Natural killer cell treated with Interleukin-12 subunit alpha and Interleukin-12 subunit beta and Interleukin-15 and Interleukin-18, amount 100 ng/mL, for 72 hours (primary cell): ENCODE measurements at regions not wholly inside any gene's neighbourhood (a gene's known extent, or its start where the extent isn't known, plus 50 kb on each side); places are given as distances from the start of the nearest gene placed in this dataset.

ENCODE experiments used
- ATAC-seq, 2 donors: fragments of 150-1000 bp; cut with Tn5 transposase in 1 of 2; sonication (Bioruptor Pico), chemical (Tn5 transposase) in 1 of 2; 2 replicates each; pipeline ENCODE4 v1.10.0; 2021
- DNase-seq: peaks from one replicate; pipeline ENCODE4 v3.0.0; 2022; ENCODE audit warnings: low spot score
- H3K27ac Mint-ChIP-seq, 2 donors: 1 replicate in 1 of 2; 2 replicates in 1 of 2; pipeline ENCODE4 v1.8.0; 2022; ENCODE audit warnings: mixed read lengths in 2 of 2, mild to moderate bottlenecking in 1 of 2, moderate library complexity in 1 of 2
- H3K27me3 Mint-ChIP-seq, 2 donors: 1 replicate in 1 of 2; 2 replicates in 1 of 2; pipeline ENCODE4 v1.8.0; 2022; ENCODE audit warnings: mixed read lengths in 2 of 2
- H3K36me3 Mint-ChIP-seq: one replicate; pipeline ENCODE4 v1.8.0; 2022; ENCODE audit warnings: mixed read lengths
- H3K4me1 Mint-ChIP-seq, 2 donors: 1 replicate in 1 of 2; 2 replicates in 1 of 2; pipeline ENCODE4 v1.8.0; 2022; ENCODE audit warnings: low read depth in 2 of 2, mixed read lengths in 2 of 2, mild to moderate bottlenecking in 1 of 2
- H3K4me3 Mint-ChIP-seq: one replicate; pipeline ENCODE4 v1.8.0; 2022; ENCODE audit warnings: mixed read lengths
- H3K9me3 Mint-ChIP-seq: 2 replicates; pipeline ENCODE4 v1.8.0; 2022; ENCODE audit warnings: mixed read lengths

DNA sequence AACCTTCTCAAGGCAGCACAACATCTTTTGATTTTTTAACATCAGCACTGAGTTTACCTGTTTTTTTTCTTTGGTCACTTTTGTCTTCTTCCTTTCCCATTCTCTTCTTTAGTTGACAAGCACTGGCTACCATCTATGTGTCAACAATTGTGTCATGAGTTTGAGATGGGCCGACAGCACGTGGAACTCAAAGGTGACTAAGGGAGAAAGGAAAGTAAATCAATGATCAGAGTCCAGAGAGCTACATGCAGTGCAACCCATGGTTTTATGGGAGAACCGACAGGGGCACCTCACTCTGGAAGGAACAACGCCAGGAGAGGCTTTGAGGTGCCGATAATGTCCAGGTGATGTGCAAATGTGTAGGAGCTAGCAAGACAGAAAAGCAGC, 755.5 kb downstream of the RNF144A start:
- Mint-ChIP-seq H3K4me3 (peak overlapping the region; percentile 85), H3K27me3 (no peaks in the 10 kb centered on the region), H3K9me3 (peaks cover 3% of the 10 kb centered on the region)

DNA sequence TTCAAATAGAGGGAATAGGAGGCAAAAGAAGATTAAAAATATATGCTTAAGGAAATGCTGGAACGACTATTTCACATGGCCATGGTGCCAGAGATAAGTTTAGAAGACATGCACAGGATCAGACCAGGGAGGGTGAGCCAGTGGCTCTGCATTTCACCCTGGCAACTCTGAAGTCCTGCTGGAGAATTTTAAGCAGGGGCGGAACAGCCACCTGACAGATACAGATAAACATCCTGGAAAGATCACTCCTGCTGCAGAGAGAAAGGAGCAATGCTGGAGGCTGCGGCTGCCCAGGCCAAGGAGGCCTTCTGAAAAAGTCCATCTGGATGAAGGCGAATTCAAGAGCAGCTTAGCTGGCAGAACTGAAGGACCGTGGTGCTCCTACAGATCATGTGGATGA, 755.9 kb downstream of the RNF144A start:
- peaks cover 52 to 59% of the 10 kb centered on the region in 2 donors for H3K4me1 Mint-ChIP-seq
- peak overlapping the region; percentile 90 to 94 for H3K27ac Mint-ChIP-seq
- no peaks in the 10 kb centered on the region for H3K27me3 Mint-ChIP-seq
- peaks cover 19% of the 10 kb centered on the region for H3K36me3 Mint-ChIP-seq
- peak overlapping the region; percentile 85 for H3K4me3 Mint-ChIP-seq
- H3K9me3 Mint-ChIP-seq = peaks cover 3% of the 10 kb centered on the region
- DNase-seq (no peak), ATAC-seq (no peak)

More for the DNA sequence above, 755.5 kb downstream of the RNF144A start:
- ATAC-seq (peak; percentile 75 to 78), DNase-seq (no peak)
- H3K27ac Mint-ChIP-seq = peak overlapping the region; percentile 90 to 94
- peaks cover 19% of the 10 kb centered on the region for H3K36me3 Mint-ChIP-seq
- H3K4me1 Mint-ChIP-seq = peaks cover 51 to 58% of the 10 kb centered on the region in 2 donors

DNA sequence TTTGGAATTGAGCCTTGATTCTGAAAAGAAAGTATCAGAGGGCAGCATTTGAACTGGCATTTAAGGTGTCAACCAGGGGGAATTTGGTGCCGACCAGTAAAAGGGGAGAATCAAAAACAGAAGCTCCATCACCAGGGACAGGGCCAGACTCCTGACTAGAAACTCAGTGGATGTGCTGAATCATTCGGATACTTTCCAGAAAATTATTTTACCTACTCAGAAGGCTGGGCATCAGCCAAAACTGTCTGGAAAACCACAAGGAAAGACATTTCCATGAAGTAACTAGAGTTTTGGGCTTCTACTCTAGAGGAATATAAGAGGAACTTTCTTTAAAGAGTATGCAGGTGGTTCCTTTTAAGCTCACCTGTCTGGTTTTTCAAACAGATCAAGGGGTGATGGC, 756.6 kb downstream of the RNF144A start:
- DNase-seq (no peak), ATAC-seq (no peak)
- Mint-ChIP-seq H3K4me1 (peaks cover 58 to 67% of the 10 kb centered on the region in 2 donors), H3K27me3 (no peaks in the 10 kb centered on the region), H3K4me3 (peak overlapping the region; percentile 85), H3K9me3 (peaks cover 7% of the 10 kb centered on the region), H3K36me3 (peaks cover 26% of the 10 kb centered on the region), H3K27ac (peak overlapping the region; percentile 90 to 94)

DNA sequence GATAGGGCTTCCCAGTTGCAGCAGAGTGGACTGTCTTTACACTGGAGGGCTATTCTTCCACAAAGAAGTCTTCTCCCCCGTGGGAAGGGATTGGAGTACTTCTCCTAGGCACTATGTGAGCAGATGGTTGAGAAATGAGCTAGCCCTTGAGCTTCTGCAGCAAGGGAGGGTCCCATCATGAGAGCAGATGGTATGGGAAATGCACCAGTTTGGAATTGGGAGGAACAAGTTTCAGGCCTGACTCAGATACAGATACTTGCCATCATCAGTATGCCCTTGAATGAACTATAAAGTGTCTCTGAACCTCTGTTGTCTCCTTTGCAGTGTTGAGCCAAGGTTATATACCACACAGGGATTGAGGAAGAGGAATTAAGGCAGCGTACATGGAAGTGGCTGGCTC, 757.4 kb downstream of the RNF144A start:
- Mint-ChIP-seq H3K36me3 (peaks cover 26% of the 10 kb centered on the region), H3K9me3 (peaks cover 7% of the 10 kb centered on the region), H3K4me1 (peaks cover 61 to 72% of the 10 kb centered on the region in 2 donors), H3K4me3 (peak overlapping the region; percentile 23), H3K27me3 (no peaks in the 10 kb centered on the region), H3K27ac (peak overlapping the region; percentile 90 to 94)
- ATAC-seq (no peak), DNase-seq (no peak)

DNA sequence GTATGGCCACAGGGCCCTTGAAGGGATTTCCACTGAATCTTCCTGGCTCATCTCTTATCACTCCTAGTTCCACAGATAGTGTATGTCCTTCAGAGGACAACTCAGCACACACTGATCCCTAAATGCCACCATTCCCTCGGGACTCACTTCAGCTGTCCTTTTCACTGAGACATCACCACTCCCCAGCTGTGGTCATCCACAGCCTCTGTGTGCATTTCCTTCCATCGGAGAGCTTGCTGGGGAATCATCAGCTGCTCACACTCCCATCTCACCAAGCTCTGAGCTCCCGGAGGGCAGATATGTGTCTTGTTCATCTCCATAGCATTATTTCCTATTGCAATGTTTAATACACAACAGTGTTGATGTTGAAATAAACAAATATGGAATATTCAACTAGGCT, 759.5 kb downstream of the RNF144A start:
- H3K4me1 Mint-ChIP-seq = peaks cover 53 to 58% of the 10 kb centered on the region in 2 donors
- peaks cover 22% of the 10 kb centered on the region for H3K36me3 Mint-ChIP-seq
- H3K4me3 Mint-ChIP-seq = peak overlapping the region; percentile 11
- no peaks in the 10 kb centered on the region for H3K27me3 Mint-ChIP-seq
- H3K9me3 Mint-ChIP-seq = peaks cover 4% of the 10 kb centered on the region
- no peak for DNase-seq
- H3K27ac Mint-ChIP-seq = peak overlapping the region; percentile 71 to 90
- ATAC-seq = no peak

DNA sequence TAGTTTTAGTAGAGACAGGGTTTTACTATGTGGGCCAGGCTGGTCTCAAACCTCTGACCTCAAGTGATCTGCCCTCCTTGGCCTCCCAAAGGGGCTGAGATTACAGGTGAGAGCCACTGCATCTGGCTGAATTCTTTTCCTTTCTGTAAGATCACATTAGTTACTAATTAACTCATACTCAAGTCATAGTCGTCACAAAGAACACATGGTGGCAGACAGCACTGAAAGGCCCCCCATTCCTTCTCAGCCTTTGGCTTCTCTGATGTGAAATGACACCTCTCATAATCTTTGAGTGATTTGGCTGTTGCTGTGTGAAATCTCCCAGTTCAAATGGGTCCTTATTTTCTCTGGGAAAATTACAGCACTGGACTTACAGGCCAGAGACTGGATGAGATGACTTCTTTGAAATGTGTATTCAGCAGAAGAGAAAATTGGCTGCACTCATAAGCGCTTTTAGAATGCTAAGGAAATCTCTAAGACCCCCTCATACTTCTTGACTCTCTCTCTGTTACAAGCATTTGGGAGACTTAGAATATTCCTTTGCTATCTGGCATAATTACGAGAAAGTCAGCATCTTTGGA, 764.8 kb downstream of the RNF144A start:
- Mint-ChIP-seq H3K4me1 (peaks cover 26 to 29% of the 10 kb centered on the region in 2 donors), H3K4me3 (no peak overlapping the region), H3K36me3 (peaks cover 10% of the 10 kb centered on the region), H3K27me3 (no peaks in the 10 kb centered on the region), H3K27ac (no peak overlapping the region), H3K9me3 (peaks cover 7% of the 10 kb centered on the region)
- DNase-seq = no peak
- no peak for ATAC-seq

DNA sequence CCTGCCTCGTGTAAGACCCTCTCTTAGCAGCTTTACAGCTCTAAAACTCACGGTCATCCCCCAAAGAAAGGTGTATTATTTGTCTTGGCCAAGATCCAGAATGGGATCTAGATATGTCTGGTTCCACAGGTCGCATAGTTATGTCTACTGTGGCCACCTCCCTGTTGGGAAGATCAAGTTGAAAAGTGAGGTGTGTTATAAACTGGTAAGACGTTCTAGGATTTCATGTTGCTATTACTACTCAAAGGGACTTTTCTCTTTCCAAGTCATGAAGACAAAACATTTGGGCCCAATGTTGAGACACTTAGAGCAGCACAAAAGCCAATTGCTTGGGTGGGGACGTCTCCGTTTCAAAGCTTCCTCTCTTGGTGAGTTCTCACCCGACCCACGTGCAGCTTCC, 766.0 kb downstream of the RNF144A start:
- Mint-ChIP-seq H3K27ac (peak overlapping the region in 1 of 2 donors; percentile 10), H3K9me3 (peaks cover 12% of the 10 kb centered on the region), H3K4me1 (peaks cover 30 to 32% of the 10 kb centered on the region in 2 donors), H3K36me3 (peaks cover 10% of the 10 kb centered on the region), H3K4me3 (no peak overlapping the region), H3K27me3 (no peaks in the 10 kb centered on the region)
- no peak for DNase-seq
- no peak for ATAC-seq

DNA sequence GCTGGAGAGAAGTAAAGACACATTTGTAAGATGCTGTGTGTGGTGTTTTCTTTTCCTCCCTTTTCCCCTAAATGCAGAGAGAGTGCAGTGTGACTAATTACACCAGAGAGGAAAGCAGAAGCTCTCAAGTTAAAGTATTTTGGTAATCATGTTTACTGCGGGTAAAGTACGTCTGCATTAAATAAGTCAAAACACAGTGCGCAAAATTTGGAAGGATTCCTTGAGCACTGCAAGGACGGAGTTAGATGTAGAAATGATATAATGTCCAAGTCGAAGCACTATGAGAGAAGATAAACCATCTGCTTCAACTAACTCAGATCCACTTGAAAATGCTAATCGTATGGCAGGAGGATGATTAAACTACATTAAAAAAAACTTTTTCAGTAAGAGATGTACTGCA, 766.5 kb downstream of the RNF144A start:
- no peak for ATAC-seq
- H3K27me3 Mint-ChIP-seq = no peaks in the 10 kb centered on the region
- DNase-seq = no peak
- peak overlapping the region in 1 of 2 donors; percentile 10 for H3K27ac Mint-ChIP-seq
- H3K36me3 Mint-ChIP-seq = peaks cover 5% of the 10 kb centered on the region
- peaks cover 8% of the 10 kb centered on the region for H3K9me3 Mint-ChIP-seq
- peaks cover 25 to 27% of the 10 kb centered on the region in 2 donors for H3K4me1 Mint-ChIP-seq
- no peak overlapping the region for H3K4me3 Mint-ChIP-seq

DNA sequence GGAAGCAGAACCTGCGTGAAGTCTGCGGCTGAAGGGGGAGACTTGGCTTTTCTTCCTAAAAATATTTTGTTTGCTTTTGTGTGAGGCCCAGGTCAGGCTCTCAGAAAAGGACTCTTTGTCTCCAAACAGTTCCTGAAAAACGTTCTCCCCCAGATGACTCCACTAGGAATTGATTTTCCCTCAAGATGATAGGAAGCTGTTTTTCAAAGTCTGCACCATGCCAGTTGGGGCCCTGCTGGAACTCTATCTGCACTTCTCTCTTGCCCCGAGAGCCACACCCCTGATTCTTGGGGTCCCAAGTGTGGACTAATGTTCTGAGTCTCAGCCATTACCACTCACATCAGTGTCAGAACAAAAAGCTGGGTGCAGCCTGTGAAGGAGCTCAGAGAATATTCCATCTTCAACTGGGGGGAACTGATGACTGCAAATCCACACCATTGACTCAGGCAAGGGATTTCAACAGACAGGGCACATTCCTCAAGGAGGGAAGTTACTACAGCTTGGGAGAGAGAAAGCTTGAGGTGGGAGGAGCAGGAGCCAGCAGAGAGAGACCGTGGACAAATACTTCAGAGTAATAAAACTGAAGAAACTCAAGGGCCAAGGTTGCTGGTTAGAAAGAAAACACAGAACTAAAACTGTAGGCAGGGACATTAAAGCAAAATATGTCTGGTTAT, 768.3 kb downstream of the RNF144A start:
- DNase-seq (no peak), ATAC-seq (no peak)
- Mint-ChIP-seq H3K27me3 (no peaks in the 10 kb centered on the region), H3K27ac (peak overlapping the region in 1 of 2 donors; percentile 38), H3K4me3 (no peak overlapping the region), H3K4me1 (peaks cover 11 to 15% of the 10 kb centered on the region in 2 donors), H3K9me3 (peaks cover 8% of the 10 kb centered on the region), H3K36me3 (peaks cover 4% of the 10 kb centered on the region)

DNA sequence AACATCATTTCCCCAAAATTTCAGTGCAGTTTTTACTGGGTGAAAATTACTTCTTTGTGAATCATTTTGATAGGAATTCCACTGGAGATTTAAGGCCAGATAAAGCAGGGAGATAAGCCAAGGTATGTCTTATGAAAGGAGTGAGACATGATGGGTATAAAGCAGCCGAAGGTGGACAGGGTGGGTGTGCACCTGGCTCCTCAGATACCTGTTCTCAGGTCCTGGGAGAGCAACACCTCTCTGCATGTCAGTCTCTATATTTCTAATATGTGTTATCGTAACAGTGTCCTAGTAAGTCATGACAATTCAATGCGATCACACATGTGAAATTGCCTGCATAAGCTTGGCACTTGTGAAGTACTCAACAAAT, 768.8 kb downstream of the RNF144A start:
- ATAC-seq = no peak
- Mint-ChIP-seq H3K9me3 (peaks cover 8% of the 10 kb centered on the region), H3K4me1 (peaks cover 11 to 15% of the 10 kb centered on the region in 2 donors), H3K36me3 (peaks cover 4% of the 10 kb centered on the region), H3K4me3 (no peak overlapping the region), H3K27me3 (no peaks in the 10 kb centered on the region), H3K27ac (peak overlapping the region in 1 of 2 donors; percentile 38)
- no peak for DNase-seq

DNA sequence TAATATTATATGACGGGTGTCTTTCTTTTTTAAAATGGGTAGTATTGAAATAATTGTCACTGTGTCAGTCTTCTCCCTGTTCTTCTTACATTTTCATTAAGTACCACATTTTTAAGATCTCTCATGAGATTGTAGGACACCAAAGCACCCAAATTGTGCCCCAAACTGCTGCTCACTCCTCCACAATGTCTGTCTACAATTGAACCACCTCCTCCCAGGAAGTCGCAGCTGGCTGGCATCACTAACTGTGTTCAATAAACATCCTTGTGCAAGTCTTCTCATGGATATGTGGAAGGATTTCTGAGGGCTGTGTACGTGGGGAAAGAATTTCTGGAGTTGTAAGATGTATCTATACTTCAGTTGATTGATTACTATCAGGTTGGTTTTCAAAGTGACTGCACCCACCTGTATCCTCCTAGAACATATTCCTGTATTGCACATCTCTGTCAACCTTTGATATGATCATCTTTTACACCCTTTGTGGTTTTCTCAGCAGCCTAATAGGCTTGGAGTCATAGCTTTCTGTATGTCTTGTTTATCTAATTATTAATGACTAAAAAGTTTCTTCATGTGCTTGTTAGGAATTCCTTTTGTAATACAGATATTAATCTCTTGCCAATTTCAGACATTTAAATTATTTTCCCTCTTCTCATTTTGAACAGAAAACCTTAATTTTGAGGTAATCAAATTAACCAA, 774.9 kb downstream of the RNF144A start:
- peak overlapping the region; percentile 88 to 97 for H3K27ac Mint-ChIP-seq
- H3K4me1 Mint-ChIP-seq = peaks cover 39 to 43% of the 10 kb centered on the region in 2 donors
- H3K27me3 Mint-ChIP-seq = no peaks in the 10 kb centered on the region
- ATAC-seq = no peak
- H3K9me3 Mint-ChIP-seq = peaks cover 17% of the 10 kb centered on the region
- H3K4me3 Mint-ChIP-seq = peak overlapping the region; percentile 88
- peaks cover 27% of the 10 kb centered on the region for H3K36me3 Mint-ChIP-seq
- DNase-seq = no peak

DNA sequence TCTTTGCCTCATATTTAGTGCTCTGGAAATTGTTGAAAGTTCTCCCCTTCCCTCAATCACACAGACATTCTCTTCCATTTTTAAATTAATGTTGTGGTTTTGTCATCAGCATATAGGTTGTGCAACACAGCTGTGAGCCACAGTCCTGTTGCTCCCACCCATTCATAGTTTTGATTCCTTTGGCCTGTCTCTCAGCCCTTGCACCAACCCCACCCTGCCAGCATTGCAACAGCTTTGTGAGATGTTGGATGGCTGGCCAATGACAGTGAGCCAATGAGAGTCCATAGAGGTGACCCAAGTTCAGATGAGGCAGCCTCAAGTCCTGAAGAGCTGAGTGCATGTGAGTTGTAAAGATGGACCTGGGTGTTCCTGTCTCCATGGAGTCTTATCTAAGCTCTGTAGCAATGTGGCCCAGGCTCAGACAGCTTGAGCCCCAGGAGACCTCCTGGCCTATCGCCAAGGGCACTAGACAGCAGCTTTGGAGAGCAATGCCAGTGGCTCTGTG, 775.5 kb downstream of the RNF144A start:
- DNase-seq = peak; percentile 68
- peaks cover 27% of the 10 kb centered on the region for H3K36me3 Mint-ChIP-seq
- H3K4me3 Mint-ChIP-seq = peak overlapping the region; percentile 88
- H3K27me3 Mint-ChIP-seq = no peaks in the 10 kb centered on the region
- peaks cover 38 to 42% of the 10 kb centered on the region in 2 donors for H3K4me1 Mint-ChIP-seq
- H3K27ac Mint-ChIP-seq = peak overlapping the region; percentile 88 to 97
- H3K9me3 Mint-ChIP-seq = peaks cover 16% of the 10 kb centered on the region
- ATAC-seq = peak; percentile 71 to 81

DNA sequence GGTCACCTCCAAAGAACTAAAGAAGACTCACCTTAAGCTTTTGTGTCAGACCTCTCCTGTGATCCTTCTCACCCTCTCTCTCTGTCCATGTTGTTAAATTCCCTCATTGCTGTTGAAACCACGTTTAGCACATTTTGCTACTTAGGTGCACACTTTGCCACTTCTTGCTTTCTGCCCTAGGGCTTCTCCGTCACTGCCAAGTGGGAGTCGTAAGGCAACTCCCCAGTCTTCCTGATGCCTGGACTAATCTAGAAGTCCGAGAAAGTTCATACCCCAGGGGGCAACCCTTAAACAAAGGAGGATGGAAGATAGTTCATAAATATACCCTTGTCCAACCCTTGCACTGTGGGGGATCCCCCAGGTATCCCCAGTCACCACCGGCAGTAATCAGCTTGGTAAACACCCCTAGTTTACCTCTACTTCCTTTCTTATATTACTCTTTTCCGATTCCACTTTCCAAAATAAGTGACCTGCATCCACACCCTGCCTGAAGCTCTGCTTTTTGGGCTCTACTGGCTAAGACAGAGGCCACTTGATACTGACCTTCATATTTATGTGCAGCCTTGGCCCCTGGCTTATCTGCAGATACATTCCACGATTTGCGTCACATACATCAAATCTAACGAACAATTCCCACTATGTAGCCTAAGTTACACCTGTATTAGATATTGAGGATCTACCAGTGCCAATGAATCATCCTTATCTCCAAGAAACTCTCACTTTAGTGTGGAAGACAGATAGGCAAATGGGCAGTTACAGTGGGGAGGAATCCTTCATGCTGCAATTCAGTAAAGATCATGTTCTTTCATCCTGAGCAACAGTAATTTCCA, 776.2 kb downstream of the RNF144A start:
- Mint-ChIP-seq H3K27ac (peak overlapping the region; percentile 88 to 97), H3K4me1 (peaks cover 34 to 36% of the 10 kb centered on the region in 2 donors), H3K27me3 (no peaks in the 10 kb centered on the region), H3K4me3 (peak overlapping the region; percentile 88), H3K36me3 (peaks cover 27% of the 10 kb centered on the region), H3K9me3 (peaks cover 12% of the 10 kb centered on the region)
- ATAC-seq (peak in 1 of 2 donors; percentile 55), DNase-seq (no peak)
